H1 (cell line): ENCODE measurements at regions not wholly inside any gene's neighbourhood (a gene's known extent, or its start where the extent isn't known, plus 50 kb on each side); places are given as distances from the start of the nearest gene placed in this dataset.

Source experiments
- ATF2 ChIP-seq: IDR thresholded peaks from 2 replicates; pipeline ENCODE4 v1.6.1; 2012; ENCODE audit warnings: low read length, inconsistent platforms
- CEBPB ChIP-seq: IDR thresholded peaks from 2 replicates; pipeline ENCODE4 v1.6.1; 2012; ENCODE audit warnings: low read depth, low read length
- CHD2 ChIP-seq: IDR thresholded peaks from 2 replicates; pipeline ENCODE4 v1.6.1; 2012; ENCODE audit warnings: low read length, improper control_type of control experiment
- JUND ChIP-seq: IDR thresholded peaks from 2 replicates; pipeline ENCODE4 v1.6.1; 2011; ENCODE audit warnings: mild to moderate bottlenecking, improper control_type of control experiment, low read length
- POLR2A ChIP-seq, 2 experiments: IDR thresholded peaks; 1 replicate in 1 of 2; 2 replicates in 1 of 2; pipeline ENCODE4 v1.6.1; 2011; ENCODE audit warnings: low read depth in 2 of 2, low read length in 2 of 2, mild to moderate bottlenecking in 2 of 2; ENCODE audit errors: control extremely low read depth in 1 of 2
- POLR2AphosphoS5 ChIP-seq: IDR thresholded peaks from 2 replicates; pipeline ENCODE4 v1.6.1; 2011; ENCODE audit warnings: low read depth, low read length
- RBBP5 ChIP-seq: IDR thresholded peaks from 2 replicates; pipeline ENCODE4 v1.7.1; 2012; ENCODE audit warnings: low read depth, mild to moderate bottlenecking, inconsistent platforms, low read length, moderate library complexity, borderline replicate concordance
- SAP30 ChIP-seq: fragments of 300-600 bp; sonication (generic); IDR thresholded peaks from 2 replicates; pipeline ENCODE4 v1.7.1; 2012; ENCODE audit warnings: low read length, moderate library complexity, mild to moderate bottlenecking, inconsistent platforms; ENCODE audit not compliant: insufficient read depth, insufficient replicate concordance
- SIN3A ChIP-seq, 2 experiments: IDR thresholded peaks in 1 of 2; conservative IDR thresholded peaks in 1 of 2; 2 replicates each; pipeline ENCODE4 v1.6.1; 2011 to 2012; ENCODE audit warnings: low read length in 2 of 2, improper control_type of control experiment in 1 of 2, low read depth in 1 of 2, mild to moderate bottlenecking in 1 of 2
- TF ChIP-seq, protein P1 (sequence below), 3 experiments: IDR thresholded peaks; 1 replicate in 2 of 3; 2 replicates in 1 of 3; pipeline versions ENCODE4 v1.5.1 to v1.6.1; 2011; ENCODE audit warnings: low read length in 3 of 3, mild to moderate bottlenecking in 3 of 3, inconsistent platforms in 2 of 3, low read depth in 1 of 3, moderate library complexity in 1 of 3; ENCODE audit not compliant: insufficient read depth in 1 of 3; ENCODE audit errors: control extremely low read depth in 1 of 3
- TF ChIP-seq, protein P2 (sequence below): IDR thresholded peaks from 2 replicates; pipeline ENCODE4 v1.6.1; 2012; ENCODE audit warnings: inconsistent platforms

DNA sequence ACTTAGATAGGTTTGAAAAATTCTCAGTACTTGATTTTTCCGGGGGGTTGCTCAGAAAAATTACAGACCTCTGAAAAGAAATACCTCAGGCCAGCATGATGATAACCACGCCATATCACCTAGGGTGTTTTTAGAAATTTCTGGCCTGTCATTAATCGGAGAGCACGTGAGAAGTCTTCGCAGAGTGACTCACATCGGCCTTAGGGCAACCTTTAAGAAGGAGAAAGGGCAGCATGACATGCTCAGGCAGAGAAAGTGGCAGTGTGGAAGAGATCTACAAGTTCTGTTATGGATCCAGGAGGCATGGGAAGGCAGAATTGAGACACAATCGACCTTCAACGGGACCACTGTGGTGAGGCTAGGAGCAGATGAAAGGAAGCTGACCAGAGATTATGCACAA is 506.3 kb downstream of the LMO4 start:
- TF ChIP-seq, protein P1, sequence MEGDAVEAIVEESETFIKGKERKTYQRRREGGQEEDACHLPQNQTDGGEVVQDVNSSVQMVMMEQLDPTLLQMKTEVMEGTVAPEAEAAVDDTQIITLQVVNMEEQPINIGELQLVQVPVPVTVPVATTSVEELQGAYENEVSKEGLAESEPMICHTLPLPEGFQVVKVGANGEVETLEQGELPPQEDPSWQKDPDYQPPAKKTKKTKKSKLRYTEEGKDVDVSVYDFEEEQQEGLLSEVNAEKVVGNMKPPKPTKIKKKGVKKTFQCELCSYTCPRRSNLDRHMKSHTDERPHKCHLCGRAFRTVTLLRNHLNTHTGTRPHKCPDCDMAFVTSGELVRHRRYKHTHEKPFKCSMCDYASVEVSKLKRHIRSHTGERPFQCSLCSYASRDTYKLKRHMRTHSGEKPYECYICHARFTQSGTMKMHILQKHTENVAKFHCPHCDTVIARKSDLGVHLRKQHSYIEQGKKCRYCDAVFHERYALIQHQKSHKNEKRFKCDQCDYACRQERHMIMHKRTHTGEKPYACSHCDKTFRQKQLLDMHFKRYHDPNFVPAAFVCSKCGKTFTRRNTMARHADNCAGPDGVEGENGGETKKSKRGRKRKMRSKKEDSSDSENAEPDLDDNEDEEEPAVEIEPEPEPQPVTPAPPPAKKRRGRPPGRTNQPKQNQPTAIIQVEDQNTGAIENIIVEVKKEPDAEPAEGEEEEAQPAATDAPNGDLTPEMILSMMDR (IDR thresholded peaks at IDR 0.05; ENCODE audit: control extremely low read depth in 1 of 3, insufficient read depth in 1 of 3, low read depth in 1 of 3, low read length in 3 of 3): no peak
- TF ChIP-seq, protein P2, sequence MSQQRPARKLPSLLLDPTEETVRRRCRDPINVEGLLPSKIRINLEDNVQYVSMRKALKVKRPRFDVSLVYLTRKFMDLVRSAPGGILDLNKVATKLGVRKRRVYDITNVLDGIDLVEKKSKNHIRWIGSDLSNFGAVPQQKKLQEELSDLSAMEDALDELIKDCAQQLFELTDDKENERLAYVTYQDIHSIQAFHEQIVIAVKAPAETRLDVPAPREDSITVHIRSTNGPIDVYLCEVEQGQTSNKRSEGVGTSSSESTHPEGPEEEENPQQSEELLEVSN: no peak
- no peak for TF ChIP-seq ATF2
- no peak for TF ChIP-seq SIN3A (conservative IDR thresholded peaks at IDR 0.05 in 1 of 2, IDR thresholded peaks at IDR 0.05 in 1 of 2; ENCODE audit: low read depth in 1 of 2, low read length in 2 of 2)
- no peak for TF ChIP-seq CEBPB
- no peak for TF ChIP-seq RBBP5
- no peak for TF ChIP-seq POLR2A (IDR thresholded peaks at IDR 0.05; ENCODE audit: control extremely low read depth in 1 of 2, low read depth in 2 of 2, low read length in 2 of 2)
- no peak for TF ChIP-seq CHD2
- TF ChIP-seq JUND: no peak
- no peak for TF ChIP-seq POLR2AphosphoS5
- no peak for TF ChIP-seq SAP30
